UCSD-AML1 (cell line): ENCODE measurements at regions not wholly inside any gene's neighbourhood (a gene's known extent, or its start where the extent isn't known, plus 50 kb on each side); places are given as distances from the start of the nearest gene placed in this dataset.
"Not testable (repeated sequence)": the region's sequence is repeated elsewhere in the genome, so short reads cannot be mapped to it uniquely, and the experiment has no call there.

Experiments
- DNase-seq: peaks from one replicate; lab custom pipeline; 2025; ENCODE audit not compliant: unreplicated experiment; lab: John Stamatoyannopoulos, UW

- DNase-seq = not testable (repeated sequence)
Observed at GRCh38 chr2:35957053-35957452, 398.5 kb upstream of the CRIM1 start.

- no peak for DNase-seq
Observed at GRCh38 chr2:35946478-35946877, 409.1 kb upstream of the CRIM1 start.

GRCh38 chr2:35938838-35939237, 416.7 kb upstream of the CRIM1 start:
- no peak for DNase-seq

GRCh38 chr2:35933031-35933430, 422.5 kb upstream of the CRIM1 start:
- DNase-seq = no peak

GRCh38 chr2:35932276-35932963, 423.2 kb upstream of the CRIM1 start:
- no peak for DNase-seq

GRCh38 chr2:35931626-35932025, 424.0 kb upstream of the CRIM1 start:
- no peak for DNase-seq

GRCh38 chr2:35931115-35931514, 424.5 kb upstream of the CRIM1 start:
- no peak for DNase-seq

GRCh38 chr2:35929551-35929950, 426.0 kb upstream of the CRIM1 start:
- DNase-seq = no peak

GRCh38 chr2:35920061-35920460, 435.5 kb upstream of the CRIM1 start:
- DNase-seq = no peak

- no peak for DNase-seq
Observed at GRCh38 chr2:35915261-35915660, 440.3 kb upstream of the CRIM1 start.

- DNase-seq = no peak
Observed at GRCh38 chr2:35891936-35892335, 463.6 kb upstream of the CRIM1 start.

GRCh38 chr2:35891528-35891927, 464.1 kb upstream of the CRIM1 start:
- DNase-seq = no peak

GRCh38 chr2:35887146-35887545, 468.4 kb upstream of the CRIM1 start:
- no peak for DNase-seq

GRCh38 chr2:35873921-35874320, 481.7 kb upstream of the CRIM1 start:
- DNase-seq = no peak

- no peak for DNase-seq
Observed at GRCh38 chr2:35871672-35872071, 483.9 kb upstream of the CRIM1 start.

- no peak for DNase-seq
Observed at GRCh38 chr2:35870713-35871112, 484.9 kb upstream of the CRIM1 start.

- DNase-seq = no peak
Observed at GRCh38 chr2:35864141-35864540, 491.4 kb upstream of the CRIM1 start.

GRCh38 chr2:35858216-35858615, 497.4 kb upstream of the CRIM1 start:
- no peak for DNase-seq

- no peak for DNase-seq
Observed at GRCh38 chr2:35857498-35857897, 498.1 kb upstream of the CRIM1 start.

GRCh38 chr2:35831385-35831784, 524.2 kb upstream of the CRIM1 start:
- DNase-seq = no peak

GRCh38 chr2:35830833-35831232, 524.7 kb upstream of the CRIM1 start:
- no peak for DNase-seq

GRCh38 chr2:35827086-35827485, 528.5 kb upstream of the CRIM1 start:
- DNase-seq = no peak

GRCh38 chr2:35822716-35823115, 532.9 kb upstream of the CRIM1 start:
- no peak for DNase-seq
